ENCODE measurements at regions not wholly inside any gene's neighbourhood (a gene's known extent, or its start where the extent isn't known, plus 50 kb on each side); places are given as distances from the start of the nearest gene placed in this dataset.
"Not testable (repeated sequence)": the region's sequence is repeated elsewhere in the genome, so short reads cannot be mapped to it uniquely, and the experiment has no call there.

GRCh38 chr20:20788308-20788707 is 75.9 kb upstream of the RALGAPA2 start:
- Histone ChIP-seq H3K4me3 (ENCODE audit: low read depth in 1 of 2, low read length in 2 of 2) (no peak overlapping the region), H3K9me3 (ENCODE audit: low read length) (no peaks in the 10 kb centered on the region), H3K4me1 (ENCODE audit: insufficient read depth, low read length) (no peaks in the 10 kb centered on the region), H3K27ac (ENCODE audit: low read depth, low read length) (no peak overlapping the region), H3K27me3 (ENCODE audit: control insufficient read depth in 1 of 2, insufficient read depth in 2 of 2, low read length in 2 of 2) (peaks cover 0 to 5% of the 10 kb centered on the region in 2 donors), H3K9ac (ENCODE audit: low read length) (no peak overlapping the region), H3K36me3 (ENCODE audit: insufficient read depth, low read length) (no peaks in the 10 kb centered on the region)

- no peaks in the 10 kb centered on the region for H3K9me3 ChIP-seq (ENCODE audit: low read length)
- no peaks in the 10 kb centered on the region for H3K36me3 ChIP-seq (ENCODE audit: insufficient read depth, low read length)
- H3K9ac ChIP-seq (ENCODE audit: low read length): no peak overlapping the region
- no peak overlapping the region for H3K4me3 ChIP-seq (ENCODE audit: low read depth in 1 of 2, low read length in 2 of 2)
- H3K27ac ChIP-seq (ENCODE audit: low read depth, low read length): no peak overlapping the region
- no peaks in the 10 kb centered on the region for H3K27me3 ChIP-seq (ENCODE audit: control insufficient read depth in 1 of 2, insufficient read depth in 2 of 2, low read length in 2 of 2)
- H3K4me1 ChIP-seq (ENCODE audit: insufficient read depth, low read length): no peaks in the 10 kb centered on the region
Measured at GRCh38 chr20:20786428-20786827, 74.0 kb upstream of the RALGAPA2 start.

DNA sequence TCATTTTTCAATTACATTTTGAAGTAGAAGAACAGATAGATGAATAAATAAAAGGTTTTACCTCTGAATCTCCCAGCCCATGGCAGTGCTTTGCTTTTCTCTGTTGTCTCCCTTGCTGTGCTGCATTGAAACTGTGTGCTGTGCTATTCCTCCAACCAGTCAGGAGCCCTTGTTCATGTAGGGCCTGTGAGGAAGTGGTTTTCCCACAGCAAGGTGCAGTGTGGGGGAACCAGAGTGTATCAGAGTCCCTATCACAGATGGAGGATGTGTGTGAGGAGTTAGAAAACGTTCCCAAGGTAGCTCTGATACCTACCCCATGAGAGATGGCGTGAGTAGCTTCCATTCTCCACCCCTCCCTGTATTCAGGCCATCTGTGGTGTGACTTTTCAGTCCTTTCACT is 72.8 kb upstream of the RALGAPA2 start:
- H3K9me3 ChIP-seq (ENCODE audit: low read length): no peaks in the 10 kb centered on the region
- H3K9ac ChIP-seq (ENCODE audit: low read length): no peak overlapping the region
- no peaks in the 10 kb centered on the region for H3K27me3 ChIP-seq (ENCODE audit: control insufficient read depth in 1 of 2, insufficient read depth in 2 of 2, low read length in 2 of 2)
- H3K4me1 ChIP-seq (ENCODE audit: insufficient read depth, low read length): no peaks in the 10 kb centered on the region
- no peaks in the 10 kb centered on the region for H3K36me3 ChIP-seq (ENCODE audit: insufficient read depth, low read length)
- no peak overlapping the region for H3K4me3 ChIP-seq (ENCODE audit: low read depth in 1 of 2, low read length in 2 of 2)
- H3K27ac ChIP-seq (ENCODE audit: low read depth, low read length): no peak overlapping the region

DNA sequence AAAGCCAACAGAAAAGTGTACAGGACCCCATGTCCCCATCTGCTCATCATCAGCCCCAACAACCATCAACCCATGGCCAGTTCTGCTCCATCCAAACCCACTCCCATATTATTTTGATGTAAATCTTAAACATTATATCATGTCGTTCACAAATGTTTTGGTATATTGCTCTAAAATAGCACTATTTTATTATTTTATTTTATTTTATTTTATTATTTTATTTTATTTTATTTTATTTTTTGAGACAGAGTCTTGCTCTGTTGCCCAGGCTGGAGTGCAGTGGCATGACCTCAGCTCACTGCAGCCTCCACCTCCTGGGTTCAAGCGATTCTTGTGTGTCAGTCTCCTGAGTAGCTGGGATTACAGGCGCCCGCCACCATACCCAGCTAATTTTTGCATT is 72.0 kb upstream of the RALGAPA2 start:
- not testable (repeated sequence) for H3K27ac ChIP-seq (ENCODE audit: low read depth, low read length); H3K27me3 ChIP-seq (ENCODE audit: control insufficient read depth in 1 of 2, insufficient read depth in 2 of 2, low read length in 2 of 2); H3K36me3 ChIP-seq (ENCODE audit: insufficient read depth, low read length); H3K9ac ChIP-seq (ENCODE audit: low read length); H3K4me3 ChIP-seq (ENCODE audit: low read depth in 1 of 2, low read length in 2 of 2); H3K4me1 ChIP-seq (ENCODE audit: insufficient read depth, low read length); H3K9me3 ChIP-seq (ENCODE audit: low read length)

GRCh38 chr20:20783450-20783849 is 71.0 kb upstream of the RALGAPA2 start:
- no peaks in the 10 kb centered on the region for H3K4me1 ChIP-seq (ENCODE audit: insufficient read depth, low read length)

DNA sequence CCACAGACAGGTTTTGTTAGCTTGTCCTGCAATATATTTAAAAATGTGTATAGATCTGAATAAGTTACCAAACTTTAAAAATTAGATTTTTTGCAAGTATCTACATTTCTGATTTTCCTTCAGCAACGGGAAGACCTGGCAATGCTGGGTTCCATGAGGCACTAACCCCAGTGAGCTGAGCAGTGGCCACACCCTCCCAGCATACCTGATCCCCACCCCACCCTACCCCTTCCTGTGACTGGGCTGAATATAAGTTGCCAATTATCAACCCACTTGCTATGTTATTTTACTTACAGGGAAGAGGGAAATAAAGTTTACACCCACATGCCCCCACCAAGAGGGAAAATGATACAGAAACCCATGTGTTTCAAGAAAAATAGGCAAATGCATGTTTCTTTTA is 70.3 kb upstream of the RALGAPA2 start:
- Histone ChIP-seq H3K27ac (ENCODE audit: low read depth, low read length) (no peak overlapping the region), H3K9me3 (ENCODE audit: low read length) (no peaks in the 10 kb centered on the region), H3K9ac (ENCODE audit: low read length) (no peak overlapping the region), H3K4me1 (ENCODE audit: insufficient read depth, low read length) (no peaks in the 10 kb centered on the region), H3K27me3 (ENCODE audit: control insufficient read depth in 1 of 2, insufficient read depth in 2 of 2, low read length in 2 of 2) (no peaks in the 10 kb centered on the region), H3K36me3 (ENCODE audit: insufficient read depth, low read length) (no peaks in the 10 kb centered on the region), H3K4me3 (ENCODE audit: low read depth in 1 of 2, low read length in 2 of 2) (no peak overlapping the region)

More at GRCh38 chr20:20783450-20783849, 71.0 kb upstream of the RALGAPA2 start:
- Histone ChIP-seq H3K27me3 (ENCODE audit: control insufficient read depth in 1 of 2, insufficient read depth in 2 of 2, low read length in 2 of 2) (no peaks in the 10 kb centered on the region), H3K27ac (ENCODE audit: low read depth, low read length) (no peak overlapping the region), H3K36me3 (ENCODE audit: insufficient read depth, low read length) (no peaks in the 10 kb centered on the region), H3K4me3 (ENCODE audit: low read depth in 1 of 2, low read length in 2 of 2) (no peak overlapping the region), H3K9ac (ENCODE audit: low read length) (no peak overlapping the region), H3K9me3 (ENCODE audit: low read length) (no peaks in the 10 kb centered on the region)

GRCh38 chr20:20782231-20782630 is 69.8 kb upstream of the RALGAPA2 start:
- no peak overlapping the region for H3K27ac ChIP-seq (ENCODE audit: low read depth, low read length)
- H3K4me1 ChIP-seq (ENCODE audit: insufficient read depth, low read length): no peaks in the 10 kb centered on the region
- H3K9ac ChIP-seq (ENCODE audit: low read length): no peak overlapping the region
- no peaks in the 10 kb centered on the region for H3K9me3 ChIP-seq (ENCODE audit: low read length)
- no peaks in the 10 kb centered on the region for H3K27me3 ChIP-seq (ENCODE audit: control insufficient read depth in 1 of 2, insufficient read depth in 2 of 2, low read length in 2 of 2)
- no peak overlapping the region for H3K4me3 ChIP-seq (ENCODE audit: low read depth in 1 of 2, low read length in 2 of 2)
- no peaks in the 10 kb centered on the region for H3K36me3 ChIP-seq (ENCODE audit: insufficient read depth, low read length)

GRCh38 chr20:20781029-20781428 is 68.6 kb upstream of the RALGAPA2 start:
- Histone ChIP-seq H3K9ac (ENCODE audit: low read length) (no peak overlapping the region), H3K36me3 (ENCODE audit: insufficient read depth, low read length) (no peaks in the 10 kb centered on the region), H3K9me3 (ENCODE audit: low read length) (no peaks in the 10 kb centered on the region), H3K27ac (ENCODE audit: low read depth, low read length) (no peak overlapping the region), H3K27me3 (ENCODE audit: control insufficient read depth in 1 of 2, insufficient read depth in 2 of 2, low read length in 2 of 2) (no peaks in the 10 kb centered on the region), H3K4me1 (ENCODE audit: insufficient read depth, low read length) (no peaks in the 10 kb centered on the region), H3K4me3 (ENCODE audit: low read depth in 1 of 2, low read length in 2 of 2) (no peak overlapping the region)

- Histone ChIP-seq H3K4me3 (ENCODE audit: low read depth in 1 of 2, low read length in 2 of 2) (no peak overlapping the region), H3K9ac (ENCODE audit: low read length) (no peak overlapping the region), H3K27ac (ENCODE audit: low read depth, low read length) (no peak overlapping the region), H3K4me1 (ENCODE audit: insufficient read depth, low read length) (no peaks in the 10 kb centered on the region), H3K36me3 (ENCODE audit: insufficient read depth, low read length) (no peaks in the 10 kb centered on the region), H3K9me3 (ENCODE audit: low read length) (no peaks in the 10 kb centered on the region), H3K27me3 (ENCODE audit: control insufficient read depth in 1 of 2, insufficient read depth in 2 of 2, low read length in 2 of 2) (no peaks in the 10 kb centered on the region)
Measured at GRCh38 chr20:20780127-20780824, 67.8 kb upstream of the RALGAPA2 start.

DNA sequence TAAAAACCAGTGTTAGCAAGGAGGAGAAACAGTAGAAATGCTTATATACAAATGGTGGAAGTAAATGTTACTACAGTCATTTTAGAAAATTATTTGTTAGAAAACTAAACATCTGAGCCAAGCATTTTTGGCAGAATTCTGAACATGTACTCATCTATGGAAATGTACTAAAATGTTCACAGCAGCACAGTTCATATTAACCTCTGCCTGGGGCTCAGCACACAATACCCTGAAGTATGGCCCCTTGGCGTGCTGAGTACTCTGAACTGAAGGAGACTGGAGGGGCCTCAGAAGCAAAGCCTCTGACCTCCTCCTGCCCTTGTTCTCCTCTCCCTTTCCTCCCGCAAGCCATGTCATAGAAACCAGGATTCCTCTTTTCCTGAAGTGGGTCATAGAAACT is 66.2 kb upstream of the RALGAPA2 start:
- no peaks in the 10 kb centered on the region for H3K36me3 ChIP-seq (ENCODE audit: insufficient read depth, low read length)
- no peak overlapping the region for H3K4me3 ChIP-seq (ENCODE audit: low read depth in 1 of 2, low read length in 2 of 2)
- no peak overlapping the region for H3K27ac ChIP-seq (ENCODE audit: low read depth, low read length)
- no peaks in the 10 kb centered on the region for H3K4me1 ChIP-seq (ENCODE audit: insufficient read depth, low read length)
- H3K9ac ChIP-seq (ENCODE audit: low read length): no peak overlapping the region
- H3K9me3 ChIP-seq (ENCODE audit: low read length): no peaks in the 10 kb centered on the region
- H3K27me3 ChIP-seq (ENCODE audit: control insufficient read depth in 1 of 2, insufficient read depth in 2 of 2, low read length in 2 of 2): no peaks in the 10 kb centered on the region

GRCh38 chr20:20772497-20773085 is 60.1 kb upstream of the RALGAPA2 start:
- H3K4me3 ChIP-seq (ENCODE audit: low read depth in 1 of 2, low read length in 2 of 2): no peak overlapping the region
- H3K9ac ChIP-seq (ENCODE audit: low read length): no peak overlapping the region
- no peaks in the 10 kb centered on the region for H3K36me3 ChIP-seq (ENCODE audit: insufficient read depth, low read length)
- no peaks in the 10 kb centered on the region for H3K4me1 ChIP-seq (ENCODE audit: insufficient read depth, low read length)
- no peaks in the 10 kb centered on the region for H3K9me3 ChIP-seq (ENCODE audit: low read length)
- H3K27ac ChIP-seq (ENCODE audit: low read depth, low read length): no peak overlapping the region
- no peaks in the 10 kb centered on the region for H3K27me3 ChIP-seq (ENCODE audit: control insufficient read depth in 1 of 2, insufficient read depth in 2 of 2, low read length in 2 of 2)

- Histone ChIP-seq H3K9ac (ENCODE audit: low read length) (no peak overlapping the region), H3K4me3 (ENCODE audit: low read depth in 1 of 2, low read length in 2 of 2) (no peak overlapping the region), H3K4me1 (ENCODE audit: insufficient read depth, low read length) (no peaks in the 10 kb centered on the region), H3K27me3 (ENCODE audit: control insufficient read depth in 1 of 2, insufficient read depth in 2 of 2, low read length in 2 of 2) (no peaks in the 10 kb centered on the region), H3K36me3 (ENCODE audit: insufficient read depth, low read length) (no peaks in the 10 kb centered on the region), H3K27ac (ENCODE audit: low read depth, low read length) (no peak overlapping the region), H3K9me3 (ENCODE audit: low read length) (no peaks in the 10 kb centered on the region)
Measured at GRCh38 chr20:20768202-20768815, 55.9 kb upstream of the RALGAPA2 start.
